T-helper 1 cell (primary cell): ENCODE measurements at regions not wholly inside any gene's neighbourhood (a gene's known extent, or its start where the extent isn't known, plus 50 kb on each side); places are given as distances from the start of the nearest gene placed in this dataset.

Source experiments
- DNase-seq, 5 donors: peaks; one replicate each; pipeline ENCODE4 v3.0.0-alpha.2; 2012 to 2020

DNA sequence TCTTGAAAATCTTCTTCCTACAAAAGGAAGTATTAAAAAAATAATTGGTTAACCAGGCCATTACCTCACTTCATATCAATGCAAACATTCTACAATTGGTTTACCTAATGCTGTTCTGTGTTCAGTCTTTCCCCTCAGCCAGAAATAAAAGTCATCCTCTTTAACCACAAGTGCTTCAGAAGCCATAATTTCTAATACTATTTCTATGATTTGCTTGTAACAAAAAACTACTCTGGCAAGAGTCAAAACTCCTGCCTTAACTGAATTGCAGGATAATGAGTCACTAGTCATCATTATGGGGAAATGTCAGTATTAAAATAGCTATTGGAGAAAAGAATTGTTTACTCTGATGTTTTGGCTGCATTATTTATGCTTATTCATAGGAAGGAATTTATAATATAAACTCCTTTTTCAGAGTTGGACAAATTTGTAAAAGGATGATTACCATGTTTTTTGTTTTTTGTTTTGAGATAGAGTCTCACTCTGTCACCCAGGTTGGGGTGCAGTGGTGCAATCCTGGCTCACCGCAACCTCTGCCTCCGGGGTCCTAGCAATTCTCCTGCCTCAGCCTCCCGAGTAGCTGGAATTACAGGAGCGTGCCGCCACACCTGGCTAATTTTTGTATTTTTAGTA, 55.5 kb upstream of the ODAD2 start:
- no peak for DNase-seq

DNA sequence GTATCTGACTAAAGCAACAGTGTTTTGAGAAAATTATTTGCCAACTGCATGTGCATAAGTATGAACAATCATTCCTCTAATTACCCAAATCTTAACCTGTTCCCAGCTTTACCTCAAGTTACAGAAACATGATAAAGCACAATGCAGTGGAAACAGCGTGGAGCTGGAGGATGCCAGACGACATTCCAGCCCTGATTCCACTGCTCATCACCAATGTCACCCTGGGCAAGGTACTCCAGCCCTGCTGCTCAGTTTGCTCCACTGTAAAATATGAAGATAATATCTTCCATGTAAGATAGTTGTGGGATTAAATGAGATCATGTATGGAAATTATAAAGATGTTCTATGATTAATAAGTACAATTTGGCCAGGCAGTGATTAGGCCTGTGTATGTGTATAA, 50.4 kb upstream of the ODAD2 start:
- DNase-seq: no peak
